ENCODE measurements at regions not wholly inside any gene's neighbourhood (a gene's known extent, or its start where the extent isn't known, plus 50 kb on each side); places are given as distances from the start of the nearest gene placed in this dataset.

GRCh38 chr3:176946202-176946601, 251.1 kb downstream of the TBL1XR1 start:
- POLR2A ChIA-PET, result no interaction called here
- Mint-ChIP-seq H3K4me1 (no peaks in the 10 kb centered on the region), H3K36me3 (ENCODE audit: low read depth) (no peaks in the 10 kb centered on the region), H3K4me3 (no peak overlapping the region), H3K27me3 (no peaks in the 10 kb centered on the region), H3K9me3 (no peaks in the 10 kb centered on the region), H3K27ac (no peak overlapping the region)
- CTCF ChIA-PET, result no interaction called here
- no peak for DNase-seq

GRCh38 chr3:176942305-176942704, 255.0 kb downstream of the TBL1XR1 start:
- Mint-ChIP-seq H3K9me3 (no peaks in the 10 kb centered on the region), H3K36me3 (ENCODE audit: low read depth) (no peaks in the 10 kb centered on the region)

GRCh38 chr3:176941689-176942088, 255.6 kb downstream of the TBL1XR1 start:
- ChIA-PET POLR2A (no interaction called here), CTCF (interaction anchor here (1.1 kb wide), 1 partner anchor 433 kb away, joined by 3 read pairs; no protein-coding TSS in a partner anchor)
- Mint-ChIP-seq H3K4me1 (no peaks in the 10 kb centered on the region), H3K27me3 (no peaks in the 10 kb centered on the region), H3K9me3 (no peaks in the 10 kb centered on the region), H3K27ac (no peak overlapping the region), H3K36me3 (ENCODE audit: low read depth) (no peaks in the 10 kb centered on the region), H3K4me3 (no peak overlapping the region)
- DNase-seq, result no peak

More at GRCh38 chr3:176942305-176942704, 255.0 kb downstream of the TBL1XR1 start:
- DNase-seq, result no peak
- no peaks in the 10 kb centered on the region for H3K4me1 Mint-ChIP-seq
- CTCF ChIA-PET, result no interaction called here
- no peak overlapping the region for H3K27ac Mint-ChIP-seq
- POLR2A ChIA-PET, result no interaction called here
- H3K27me3 Mint-ChIP-seq, result no peaks in the 10 kb centered on the region
- no peak overlapping the region for H3K4me3 Mint-ChIP-seq

- peak; percentile 59 for DNase-seq
- CTCF ChIA-PET, result no interaction called here
- peaks cover 4% of the 10 kb centered on the region for H3K27me3 Mint-ChIP-seq
- no peaks in the 10 kb centered on the region for H3K36me3 Mint-ChIP-seq (ENCODE audit: low read depth)
- POLR2A ChIA-PET, result interaction anchor here (0.9 kb wide), 1 partner anchor 24 kb away, joined by 4 read pairs; no protein-coding TSS in a partner anchor
- H3K27ac Mint-ChIP-seq, result no peak overlapping the region
- H3K9me3 Mint-ChIP-seq, result no peaks in the 10 kb centered on the region
- no peak overlapping the region for H3K4me3 Mint-ChIP-seq
- no peaks in the 10 kb centered on the region for H3K4me1 Mint-ChIP-seq
Measured at GRCh38 chr3:176939022-176939817, 258.1 kb downstream of the TBL1XR1 start.

GRCh38 chr3:176937994-176938393, 259.3 kb downstream of the TBL1XR1 start:
- DNase-seq, result no peak
- no peak overlapping the region for H3K4me3 Mint-ChIP-seq
- ChIA-PET POLR2A (no interaction called here), CTCF (interaction anchor here (0.7 to 1.2 kb wide), 3 partner anchors 33 to 1388 kb away, joined by 3 read pairs; no protein-coding TSS in a partner anchor)
- peaks cover 8% of the 10 kb centered on the region for H3K27me3 Mint-ChIP-seq
- H3K36me3 Mint-ChIP-seq (ENCODE audit: low read depth), result no peaks in the 10 kb centered on the region
- H3K9me3 Mint-ChIP-seq, result no peaks in the 10 kb centered on the region
- H3K27ac Mint-ChIP-seq, result no peak overlapping the region
- no peaks in the 10 kb centered on the region for H3K4me1 Mint-ChIP-seq

GRCh38 chr3:176937541-176937940, 259.7 kb downstream of the TBL1XR1 start:
- no peaks in the 10 kb centered on the region for H3K4me1 Mint-ChIP-seq
- ChIA-PET POLR2A (no interaction called here), CTCF (interaction anchor here (1.1 to 1.2 kb wide), 2 partner anchors 34 to 69 kb away, joined by 3 read pairs; no protein-coding TSS in a partner anchor)
- no peaks in the 10 kb centered on the region for H3K9me3 Mint-ChIP-seq
- DNase-seq, result no peak
- no peak overlapping the region for H3K27ac Mint-ChIP-seq
- no peaks in the 10 kb centered on the region for H3K36me3 Mint-ChIP-seq (ENCODE audit: low read depth)
- peaks cover 8% of the 10 kb centered on the region for H3K27me3 Mint-ChIP-seq
- H3K4me3 Mint-ChIP-seq, result no peak overlapping the region

- Mint-ChIP-seq H3K4me3 (no peak overlapping the region), H3K36me3 (ENCODE audit: low read depth) (no peaks in the 10 kb centered on the region), H3K27ac (no peak overlapping the region), H3K9me3 (no peaks in the 10 kb centered on the region), H3K27me3 (peaks cover 11% of the 10 kb centered on the region), H3K4me1 (no peaks in the 10 kb centered on the region)
- CTCF ChIA-PET, result no interaction called here
- POLR2A ChIA-PET, result no interaction called here
- no peak for DNase-seq
Measured at GRCh38 chr3:176935194-176935888, 261.9 kb downstream of the TBL1XR1 start.

GRCh38 chr3:176934698-176935097, 262.6 kb downstream of the TBL1XR1 start:
- no peaks in the 10 kb centered on the region for H3K4me1 Mint-ChIP-seq

GRCh38 chr3:176933704-176934103, 263.6 kb downstream of the TBL1XR1 start:
- Mint-ChIP-seq H3K4me3 (no peak overlapping the region), H3K27me3 (peaks cover 11% of the 10 kb centered on the region), H3K4me1 (no peaks in the 10 kb centered on the region), H3K9me3 (no peaks in the 10 kb centered on the region), H3K27ac (no peak overlapping the region), H3K36me3 (ENCODE audit: low read depth) (no peaks in the 10 kb centered on the region)
- ChIA-PET CTCF (no interaction called here), POLR2A (no interaction called here)
- DNase-seq, result no peak

More at GRCh38 chr3:176934698-176935097, 262.6 kb downstream of the TBL1XR1 start:
- no peaks in the 10 kb centered on the region for H3K9me3 Mint-ChIP-seq
- H3K27me3 Mint-ChIP-seq, result peaks cover 11% of the 10 kb centered on the region
- no peaks in the 10 kb centered on the region for H3K36me3 Mint-ChIP-seq (ENCODE audit: low read depth)
- no peak overlapping the region for H3K27ac Mint-ChIP-seq
- POLR2A ChIA-PET, result no interaction called here
- CTCF ChIA-PET, result no interaction called here
- no peak for DNase-seq
- H3K4me3 Mint-ChIP-seq, result no peak overlapping the region

- CTCF ChIA-PET, result no interaction called here
- Mint-ChIP-seq H3K4me3 (no peak overlapping the region), H3K9me3 (no peaks in the 10 kb centered on the region), H3K27ac (no peak overlapping the region), H3K27me3 (peaks cover 15% of the 10 kb centered on the region), H3K36me3 (ENCODE audit: low read depth) (no peaks in the 10 kb centered on the region), H3K4me1 (no peaks in the 10 kb centered on the region)
- no peak for DNase-seq
- POLR2A ChIA-PET, result no interaction called here
Measured at GRCh38 chr3:176932433-176932832, 264.8 kb downstream of the TBL1XR1 start.

- no peaks in the 10 kb centered on the region for H3K4me1 Mint-ChIP-seq
- no peaks in the 10 kb centered on the region for H3K36me3 Mint-ChIP-seq (ENCODE audit: low read depth)
- no peaks in the 10 kb centered on the region for H3K9me3 Mint-ChIP-seq
- POLR2A ChIA-PET, result no interaction called here
- DNase-seq, result no peak
- H3K4me3 Mint-ChIP-seq, result no peak overlapping the region
- CTCF ChIA-PET, result no interaction called here
- no peak overlapping the region for H3K27ac Mint-ChIP-seq
- peaks cover 18% of the 10 kb centered on the region for H3K27me3 Mint-ChIP-seq
Measured at GRCh38 chr3:176931991-176932390, 265.3 kb downstream of the TBL1XR1 start.

- Mint-ChIP-seq H3K27ac (no peak overlapping the region), H3K36me3 (ENCODE audit: low read depth) (no peaks in the 10 kb centered on the region), H3K4me1 (no peaks in the 10 kb centered on the region), H3K9me3 (peaks cover under 1% of the 10 kb centered on the region), H3K4me3 (no peak overlapping the region), H3K27me3 (peaks cover 22% of the 10 kb centered on the region)
- DNase-seq, result no peak
- ChIA-PET CTCF (interaction anchor here (0.7 kb wide), 1 partner anchor 27 kb away, joined by 3 read pairs; no protein-coding TSS in a partner anchor), POLR2A (no interaction called here)
Measured at GRCh38 chr3:176930942-176931341, 266.3 kb downstream of the TBL1XR1 start.

- DNase-seq, result no peak
Measured at GRCh38 chr3:176928582-176928931, 268.7 kb downstream of the TBL1XR1 start.

More at GRCh38 chr3:176928582-176928931, 268.7 kb downstream of the TBL1XR1 start:
- Mint-ChIP-seq H3K36me3 (ENCODE audit: low read depth) (no peaks in the 10 kb centered on the region), H3K4me1 (no peaks in the 10 kb centered on the region), H3K4me3 (no peak overlapping the region), H3K9me3 (peaks cover 2% of the 10 kb centered on the region), H3K27me3 (peaks cover 18% of the 10 kb centered on the region), H3K27ac (no peak overlapping the region)
- ChIA-PET POLR2A (no interaction called here), CTCF (interaction anchor here (1.8 kb wide), 1 partner anchor 70 kb away, joined by 5 read pairs; no protein-coding TSS in a partner anchor)
